HG02981 (cell line): ENCODE measurements at regions not wholly inside any gene's neighbourhood (a gene's known extent, or its start where the extent isn't known, plus 50 kb on each side); places are given as distances from the start of the nearest gene placed in this dataset.
"Not testable (repeated sequence)": the region's sequence is repeated elsewhere in the genome, so short reads cannot be mapped to it uniquely, and the experiment has no call there.

Experiments
- ATAC-seq: cut with Tn5 transposase; IDR thresholded peaks from one replicate; pipeline ENCODE4 v1.9.1; 2021; ENCODE audit warnings: mild to moderate bottlenecking, moderate library complexity; ENCODE audit not compliant: unreplicated experiment

DNA sequence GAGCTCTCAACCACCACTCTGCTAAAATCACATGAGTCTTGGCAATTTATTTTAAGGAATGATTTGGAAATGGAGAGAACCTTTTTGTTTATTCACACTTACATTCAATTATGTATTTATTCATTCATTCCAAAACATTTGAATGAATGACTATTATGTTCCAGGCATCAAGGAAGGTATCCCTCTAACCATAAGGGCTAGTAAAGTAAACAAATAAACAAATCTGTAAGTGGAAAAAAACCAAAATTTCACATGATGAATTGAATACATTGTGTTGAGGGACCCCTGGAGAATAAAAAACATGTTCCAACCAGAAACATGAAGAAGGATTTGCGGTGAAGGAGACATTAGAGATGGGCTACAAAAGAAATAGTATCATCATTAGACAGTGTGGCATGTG, 677.8 kb downstream of the TOX3 start:
- ATAC-seq, result no peak

DNA sequence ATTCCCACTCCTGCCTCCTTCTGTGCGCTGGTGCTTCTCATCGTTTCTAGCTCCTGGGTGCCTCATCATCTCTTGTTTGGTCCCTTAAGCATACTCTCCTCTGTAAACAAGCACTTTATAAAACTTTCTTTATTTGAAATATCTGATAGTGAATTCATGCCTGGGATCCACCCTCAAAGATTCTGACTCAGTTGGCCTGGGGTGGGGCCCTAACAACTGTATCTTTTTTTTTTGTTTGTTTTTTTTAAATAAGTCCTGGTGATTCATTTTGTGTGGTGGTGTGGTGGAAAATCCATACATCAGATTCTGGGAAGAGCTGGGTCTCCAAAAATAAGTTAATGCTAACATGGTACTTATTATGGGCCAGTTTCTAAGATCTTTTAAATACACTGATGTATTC, 678.3 kb downstream of the TOX3 start:
- no peak for ATAC-seq

- no peak for ATAC-seq
These were observed 679.4 kb downstream of the TOX3 start for GRCh38 chr16:51867386-51868065.

- no peak for ATAC-seq
These were observed 682.4 kb downstream of the TOX3 start for GRCh38 chr16:51864575-51864974.

DNA sequence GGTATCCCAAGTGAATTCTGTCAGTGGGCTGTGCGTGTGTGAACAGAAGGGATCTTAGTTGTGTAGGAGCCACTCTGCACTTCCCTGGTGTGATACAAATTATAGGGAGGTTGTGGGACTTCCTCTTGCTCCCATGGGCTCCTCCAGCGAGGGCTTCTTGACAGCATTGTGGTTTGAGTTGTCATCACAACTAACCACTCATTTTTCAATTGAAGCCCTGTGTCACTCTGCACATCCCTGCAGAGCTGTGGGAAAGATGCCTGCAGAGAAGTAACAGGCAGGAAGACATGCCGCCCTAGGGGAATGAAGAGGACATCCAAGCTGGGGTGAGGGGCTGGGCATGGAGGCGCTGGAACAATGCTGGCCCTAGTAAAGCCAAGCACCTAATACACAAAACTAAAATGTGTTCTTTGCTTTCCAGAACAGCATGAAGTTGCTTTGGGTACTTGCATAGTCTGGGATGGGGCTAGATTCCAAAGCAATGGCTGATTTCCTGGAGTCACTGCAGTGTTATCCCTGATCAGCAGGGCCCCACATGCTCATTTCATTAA, 692.5 kb downstream of the TOX3 start:
- ATAC-seq, result no peak

- ATAC-seq, result no peak
These were observed 693.4 kb downstream of the TOX3 start for GRCh38 chr16:51853586-51853985.

DNA sequence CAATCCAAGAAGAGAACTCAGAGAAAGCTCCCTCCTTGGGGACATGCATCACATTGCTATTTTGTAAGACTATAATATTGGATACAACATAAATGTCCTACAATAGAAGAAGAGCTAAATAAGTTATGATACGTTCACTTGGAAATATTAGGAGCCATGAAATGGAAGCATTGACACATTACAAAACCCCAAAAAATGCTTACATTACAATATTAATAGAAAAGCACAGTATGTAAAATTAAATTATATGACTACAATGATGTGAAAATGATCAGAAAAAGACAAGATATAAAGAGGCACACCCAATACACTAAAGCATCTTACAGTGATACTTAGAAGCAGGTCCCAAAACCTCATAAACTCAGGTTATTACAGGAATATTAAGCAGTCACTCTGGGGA, 694.1 kb downstream of the TOX3 start:
- no peak for ATAC-seq

- no peak for ATAC-seq
These were observed 695.8 kb downstream of the TOX3 start for GRCh38 chr16:51851111-51851510.

DNA sequence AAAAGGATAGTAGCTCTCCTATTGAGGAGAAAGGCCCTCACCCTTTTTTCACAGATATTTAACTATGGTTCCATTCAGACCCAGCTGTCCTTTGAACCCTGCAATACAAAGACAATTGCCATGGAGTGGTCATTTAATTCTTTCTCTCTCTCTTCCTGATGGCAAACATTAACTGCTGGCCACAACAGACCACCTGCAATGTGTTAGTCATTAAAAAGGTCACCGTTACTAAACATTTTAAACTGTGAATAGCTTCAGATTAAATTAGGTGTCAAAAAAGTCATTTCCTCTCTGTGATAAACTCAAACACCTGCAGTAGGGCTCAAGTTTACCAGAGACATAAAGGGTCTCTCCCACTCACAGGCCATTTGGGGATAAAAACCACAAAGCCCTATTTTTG, 697.2 kb downstream of the TOX3 start:
- no peak for ATAC-seq

DNA sequence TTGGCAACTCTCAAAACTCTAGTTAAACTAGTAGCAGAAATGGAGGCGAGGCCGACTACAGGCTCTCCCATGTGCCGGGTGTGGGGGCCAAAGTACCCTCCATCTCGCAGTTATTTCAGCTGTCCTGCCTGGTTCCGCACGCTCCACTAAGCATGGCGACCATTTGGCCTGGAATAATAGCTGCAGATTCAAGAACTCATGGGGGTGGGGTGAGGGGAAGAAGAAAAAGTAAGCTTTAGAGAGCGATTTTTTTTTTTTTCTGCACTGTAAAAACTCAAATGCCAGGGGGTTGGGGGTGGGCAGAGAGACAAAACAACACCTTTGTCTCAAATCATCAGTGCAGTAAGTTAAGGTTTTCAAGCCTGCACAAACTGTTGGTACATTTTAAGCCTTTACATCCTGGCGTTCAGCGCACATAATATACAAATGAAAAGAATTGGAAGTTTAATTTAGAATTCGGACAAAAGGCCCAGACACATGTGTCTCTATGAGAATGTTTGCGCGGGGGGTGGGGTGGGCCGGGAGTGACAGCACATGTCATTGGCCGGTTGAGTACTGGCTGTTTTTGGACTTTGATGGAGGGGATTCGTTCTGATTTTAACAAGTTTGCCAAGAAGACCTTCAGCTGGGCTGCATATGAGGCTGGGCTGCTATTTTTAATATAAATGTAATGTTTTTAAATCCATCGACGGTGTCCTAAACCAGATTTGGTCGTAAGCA, 694.7 kb upstream of the SALL1 start:
- no peak for ATAC-seq

DNA sequence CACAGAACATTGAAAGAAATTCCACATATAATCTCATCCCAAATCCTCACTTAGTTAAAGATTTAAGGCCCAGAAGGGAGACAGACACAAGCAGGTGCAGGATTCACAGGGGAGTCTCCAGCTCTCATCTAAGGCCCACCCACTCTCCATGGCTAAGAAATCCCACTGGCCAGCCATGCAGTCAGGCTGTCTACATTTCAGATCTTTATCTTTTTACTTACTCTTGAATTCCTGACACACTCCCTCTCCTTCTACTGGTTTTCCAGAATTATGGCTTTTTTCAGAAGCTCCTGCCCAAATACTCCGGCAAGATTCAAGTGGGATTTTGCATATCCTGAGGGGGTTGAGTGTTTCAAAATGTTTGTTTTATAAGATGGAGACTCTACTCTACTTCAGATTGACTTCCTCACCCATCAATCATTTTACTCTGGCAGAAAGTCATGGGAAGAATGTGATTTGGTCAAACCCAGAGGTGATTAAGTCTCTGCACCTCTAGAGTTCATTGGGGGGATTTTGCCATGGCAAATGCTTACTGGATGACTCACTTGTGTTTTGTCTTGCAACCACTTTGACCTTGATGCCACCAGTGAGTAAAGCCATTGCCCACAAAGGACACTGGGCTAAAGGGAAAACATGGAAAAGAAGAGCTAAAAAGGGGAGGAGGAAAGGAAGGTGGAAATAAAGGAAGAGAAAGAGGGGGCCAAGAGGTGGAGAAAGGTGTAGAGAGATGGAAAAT, 688.8 kb upstream of the SALL1 start:
- ATAC-seq, result no peak

GRCh38 chr16:51834794-51835193, 683.7 kb upstream of the SALL1 start:
- ATAC-seq, result no peak

DNA sequence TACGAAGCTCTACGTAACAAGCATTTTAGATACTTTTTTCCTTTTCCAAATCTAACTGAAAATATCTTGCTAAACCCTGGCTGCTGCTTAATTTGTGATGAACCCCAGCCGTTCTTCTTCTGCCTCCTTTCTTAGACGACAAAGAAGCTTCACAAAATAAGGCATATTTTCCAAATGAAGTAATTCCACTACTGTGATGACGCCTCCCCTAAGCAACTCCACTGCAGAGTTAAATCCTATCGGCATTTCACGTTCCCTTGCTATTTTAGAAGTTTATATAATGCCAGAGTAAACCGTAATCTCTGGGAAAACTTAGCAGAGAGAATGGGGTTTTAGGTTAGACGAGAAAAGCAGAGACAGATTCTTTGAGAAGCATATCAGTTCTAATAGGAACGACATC, 683.1 kb upstream of the SALL1 start:
- no peak for ATAC-seq

GRCh38 chr16:51831595-51832367, 680.7 kb upstream of the SALL1 start:
- ATAC-seq, result peak; percentile 64

DNA sequence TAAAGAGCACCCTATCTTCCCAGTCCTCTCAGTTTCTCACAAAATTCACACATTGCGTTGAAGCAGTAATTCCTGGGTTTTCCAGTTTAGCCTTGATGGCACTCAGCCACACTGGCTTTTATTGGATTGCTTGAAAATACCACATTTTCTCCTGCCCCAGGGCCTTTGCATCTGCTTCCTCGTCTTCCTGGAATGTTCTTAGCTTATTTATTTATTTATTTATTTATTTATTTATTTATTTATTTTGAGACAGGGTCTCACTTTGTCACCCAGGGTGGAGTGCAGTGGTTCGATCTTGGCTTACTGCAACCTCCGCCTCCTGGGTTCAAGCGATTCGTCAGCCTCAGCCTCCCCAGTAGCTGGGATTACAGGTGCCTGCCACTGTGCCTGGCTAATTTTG, 680.0 kb upstream of the SALL1 start:
- ATAC-seq, result not testable (repeated sequence)

DNA sequence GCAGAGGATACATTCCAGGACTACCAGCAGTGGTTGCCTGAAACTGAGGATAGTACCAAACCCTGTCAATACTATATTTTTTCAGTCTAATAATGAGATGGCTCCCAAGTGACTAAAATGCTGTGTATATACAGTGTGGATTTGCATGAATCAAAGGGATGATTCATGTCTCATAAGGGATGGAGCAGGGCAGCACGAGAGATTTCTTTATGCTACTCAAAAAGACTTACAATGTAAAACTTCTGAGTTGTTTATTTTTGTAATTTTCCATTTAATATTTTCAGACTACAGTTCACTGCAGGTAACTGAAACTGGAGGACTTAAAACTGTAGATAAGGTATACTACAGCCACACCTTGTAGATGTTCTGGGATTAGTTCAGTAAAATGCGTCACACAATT, 674.7 kb upstream of the SALL1 start:
- no peak for ATAC-seq

DNA sequence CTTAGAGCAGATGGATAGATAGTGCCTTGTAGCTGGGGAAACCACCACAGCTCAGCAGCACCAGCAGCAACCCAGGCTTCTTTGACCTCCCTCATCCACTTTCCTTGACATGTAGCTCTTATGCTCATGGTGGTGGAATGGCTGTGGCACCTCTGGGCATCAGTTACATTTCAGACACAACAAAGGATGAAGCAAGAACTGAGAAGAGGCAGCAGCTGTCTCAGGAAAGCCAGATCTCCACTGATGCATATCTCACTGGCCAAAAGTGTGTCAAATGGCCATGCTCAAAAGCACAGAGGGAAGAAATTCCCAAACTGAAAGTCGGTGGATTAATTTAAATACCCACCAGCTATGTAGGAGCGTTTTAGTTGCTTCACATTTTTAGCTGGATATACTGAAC, 671.4 kb upstream of the SALL1 start:
- no peak for ATAC-seq

- ATAC-seq, result no peak
These were observed 670.5 kb upstream of the SALL1 start for GRCh38 chr16:51821527-51821926.

- ATAC-seq, result no peak
These were observed 669.1 kb upstream of the SALL1 start for GRCh38 chr16:51820176-51820575.

DNA sequence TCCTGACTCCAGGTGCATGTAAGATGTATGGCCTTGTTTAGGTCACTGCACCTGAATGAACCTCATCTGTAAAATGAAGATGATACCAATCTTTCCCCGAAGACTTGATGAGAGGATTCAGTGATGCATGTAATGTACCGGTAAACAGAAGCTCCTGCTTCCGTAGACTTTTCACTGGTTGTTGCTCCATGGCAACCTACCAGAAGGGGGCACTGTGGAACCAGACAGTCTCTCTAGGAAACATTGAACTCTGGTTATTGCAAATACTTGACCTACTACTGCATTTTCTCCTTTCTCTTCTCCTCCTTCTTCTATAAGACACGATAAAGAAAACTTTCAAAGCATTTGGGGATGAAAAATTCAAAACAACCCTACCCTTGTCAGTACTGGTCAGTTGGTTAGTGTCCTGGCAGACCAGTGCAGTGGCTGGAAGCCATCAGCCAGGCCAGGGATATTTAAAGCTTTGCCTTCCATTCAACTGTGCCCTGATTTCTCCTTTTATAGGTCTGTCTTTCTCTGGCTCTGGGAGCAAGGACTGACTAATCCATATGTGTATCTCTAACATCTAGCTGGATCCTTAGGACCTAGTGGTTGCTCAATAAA, 667.4 kb upstream of the SALL1 start:
- ATAC-seq, result no peak

DNA sequence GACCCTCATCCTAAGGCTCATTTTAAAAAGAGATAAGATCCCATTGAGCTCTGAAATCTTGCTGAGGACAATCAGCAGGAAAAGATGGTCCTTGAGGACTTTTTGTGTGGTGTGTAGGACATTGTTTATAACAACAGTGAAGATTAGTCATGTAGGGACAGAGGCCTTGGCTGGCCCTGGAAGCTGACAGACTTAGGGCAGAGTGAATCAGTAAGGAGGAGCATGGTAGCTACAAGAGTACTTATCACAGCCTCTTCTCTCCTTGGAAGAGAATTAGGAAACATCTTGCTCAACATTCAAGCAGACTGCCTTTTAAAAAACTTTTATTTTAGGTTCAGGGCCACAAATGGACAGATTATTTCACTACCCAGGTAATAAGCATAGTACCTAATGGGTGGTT, 665.9 kb upstream of the SALL1 start:
- ATAC-seq, result no peak
